ENCODE measurements at regions not wholly inside any gene's neighbourhood (a gene's known extent, or its start where the extent isn't known, plus 50 kb on each side); places are given as distances from the start of the nearest gene placed in this dataset.
A peak's percentile ranks its signal among the peaks of the same experiment; 100 is the strongest.

GRCh38 chr4:79042079-79042674 is 102.9 kb upstream of the PAQR3 start:
- no peak overlapping the region for H3K4me3 ChIP-seq (ENCODE audit: low read depth, low read length)
- no peak for DNase-seq (ENCODE audit: low read depth)
- peak; percentile 68 for TF ChIP-seq CTCF (conservative IDR thresholded peaks at IDR 0.05; ENCODE audit: low read depth, low read length)

- no peak for TF ChIP-seq CTCF (conservative IDR thresholded peaks at IDR 0.05; ENCODE audit: low read depth, low read length)
- H3K4me3 ChIP-seq (ENCODE audit: low read depth, low read length): no peak overlapping the region
- no peak for DNase-seq (ENCODE audit: low read depth)
These were observed 95.3 kb upstream of the PAQR3 start for GRCh38 chr4:79034544-79034943.

- DNase-seq (ENCODE audit: low read depth): no peak
- TF ChIP-seq CTCF (conservative IDR thresholded peaks at IDR 0.05; ENCODE audit: low read depth, low read length): no peak
- no peak overlapping the region for H3K4me3 ChIP-seq (ENCODE audit: low read depth, low read length)
These were observed 91.7 kb upstream of the PAQR3 start for GRCh38 chr4:79030973-79031372.

GRCh38 chr4:79027656-79028055 is 88.4 kb upstream of the PAQR3 start:
- no peak for DNase-seq (ENCODE audit: low read depth)
- TF ChIP-seq CTCF (conservative IDR thresholded peaks at IDR 0.05; ENCODE audit: low read depth, low read length): no peak
- H3K4me3 ChIP-seq (ENCODE audit: low read depth, low read length): no peak overlapping the region

- no peak for DNase-seq (ENCODE audit: low read depth)
- TF ChIP-seq CTCF (conservative IDR thresholded peaks at IDR 0.05; ENCODE audit: low read depth, low read length): no peak
- no peak overlapping the region for H3K4me3 ChIP-seq (ENCODE audit: low read depth, low read length)
These were observed 85.9 kb upstream of the PAQR3 start for GRCh38 chr4:79025170-79025569.

- no peak for TF ChIP-seq CTCF (conservative IDR thresholded peaks at IDR 0.05; ENCODE audit: low read depth, low read length)
- no peak for DNase-seq (ENCODE audit: low read depth)
- no peak overlapping the region for H3K4me3 ChIP-seq (ENCODE audit: low read depth, low read length)
These were observed 84.8 kb upstream of the PAQR3 start for GRCh38 chr4:79023799-79024770.

Measured in epithelial cell of proximal tubule (primary cell).